ENCODE measurements at regions not wholly inside any gene's neighbourhood (a gene's known extent, or its start where the extent isn't known, plus 50 kb on each side); places are given as distances from the start of the nearest gene placed in this dataset.

GRCh38 chr11:134521001-134521400 lies 109.0 kb upstream of the B3GAT1 start (continued):
- no peak for TF ChIP-seq REST (IDR thresholded peaks at IDR 0.05; ENCODE audit: low read depth)
- TF ChIP-seq ELF1 (IDR thresholded peaks at IDR 0.05; ENCODE audit: borderline replicate concordance, low read depth) = no peak
- no peak for TF ChIP-seq ATF3 (IDR thresholded peaks at IDR 0.05)

- no peaks in the 10 kb centered on the region for H4K20me1 ChIP-seq (ENCODE audit: insufficient read depth)
- no peaks in the 10 kb centered on the region for H3K36me3 ChIP-seq (ENCODE audit: control insufficient read depth in 1 of 2, insufficient read depth in 2 of 2, low read length in 2 of 2)
- H3K9me2 ChIP-seq (ENCODE audit: insufficient read depth) = no peaks in the 10 kb centered on the region
- no peak overlapping the region for H2AFZ ChIP-seq (ENCODE audit: low read depth, low read length, poor library complexity, severe bottlenecking)
- no peaks in the 10 kb centered on the region for H3K79me2 ChIP-seq (ENCODE audit: insufficient read depth, low read length)
- peaks cover 16% of the 10 kb centered on the region; the same call in 1 of the 2 replicates for H3K27me3 ChIP-seq (ENCODE audit: insufficient read depth, low read length)
- no peak overlapping the region for H3K4me3 ChIP-seq (replicated peaks in 1 of 2; ENCODE audit: low read depth in 1 of 2, low read length in 2 of 2)
- H3K9ac ChIP-seq (ENCODE audit: low read length) = no peak overlapping the region
- no peaks in the 10 kb centered on the region for H3K4me1 ChIP-seq (ENCODE audit: control insufficient read depth in 1 of 2, insufficient read depth in 2 of 2, low read length in 2 of 2)
- intact Hi-C loops (cut with micrococcal nuclease) = no loop called here
- CTCF ChIA-PET = no interaction called here
- BruUV-seq (replicated peaks) = no TSS peak
- H3K9me3 ChIP-seq (ENCODE audit: control insufficient read depth in 1 of 2, insufficient read depth in 1 of 2, low read depth in 1 of 2, low read length in 2 of 2) = no peaks in the 10 kb centered on the region
- ATAC-seq = no peak
- POLR2A ChIA-PET = no interaction called here
- no peak overlapping the region for H3K4me2 ChIP-seq (ENCODE audit: low read length)
- TF ChIP-seq SRF (IDR thresholded peaks at IDR 0.05; ENCODE audit: low read depth) (no peak), SP1 (IDR thresholded peaks at IDR 0.05; ENCODE audit: low read depth) (no peak), MAX (IDR thresholded peaks at IDR 0.05) (no peak), POLR2AphosphoS5 (IDR thresholded peaks at IDR 0.05; ENCODE audit: low read depth, low read length) (no peak), JUND (IDR thresholded peaks at IDR 0.05) (no peak), SIN3A (IDR thresholded peaks at IDR 0.05; ENCODE audit: low read depth) (no peak), REST (IDR thresholded peaks at IDR 0.05; ENCODE audit: low read depth) (no peak), FOSL1 (IDR thresholded peaks at IDR 0.05; ENCODE audit: low read depth) (no peak), ZNF274 (IDR thresholded peaks at IDR 0.05; ENCODE audit: low read depth, low read length) (no peak), ZBTB33 (IDR thresholded peaks at IDR 0.05; ENCODE audit: extremely low read depth, insufficient replicate concordance, low read length) (no peak), EZH2phosphoT487 (IDR thresholded peaks at IDR 0.05; ENCODE audit: borderline replicate concordance) (no peak), EZH2 (IDR thresholded peaks at IDR 0.05) (no peak), TCF7L2 (IDR thresholded peaks at IDR 0.05; ENCODE audit: borderline replicate concordance, extremely low read depth, insufficient read depth, insufficient read length) (no peak), CEBPB (IDR thresholded peaks at IDR 0.05; ENCODE audit: low read depth) (no peak), ELF1 (IDR thresholded peaks at IDR 0.05; ENCODE audit: borderline replicate concordance, low read depth) (no peak)
- H3K27ac ChIP-seq (ENCODE audit: low read depth, low read length) = no peak overlapping the region
- DNase-seq (ENCODE audit: low read depth, low spot score) = no peak
- RAD21 ChIA-PET (ENCODE audit: low non-redundant PET in 1 of 2, low total read pairs in 2 of 2, uncharacterized antibody in 2 of 2, unreplicated experiment in 2 of 2) = no interaction called here
Observed at GRCh38 chr11:134519788-134520187, 107.7 kb upstream of the B3GAT1 start.

All from HCT116 (cell line).